ENCODE measurements at regions not wholly inside any gene's neighbourhood (a gene's known extent, or its start where the extent isn't known, plus 50 kb on each side); places are given as distances from the start of the nearest gene placed in this dataset.
"Not testable (repeated sequence)": the region's sequence is repeated elsewhere in the genome, so short reads cannot be mapped to it uniquely, and the experiment has no call there.

GRCh38 chr12:30531731-30532678 lies 163.7 kb downstream of the IPO8 start:
- H3K27ac ChIP-seq (ENCODE audit: low read length), result no peak overlapping the region
- no peaks in the 10 kb centered on the region for H3K9me3 ChIP-seq (ENCODE audit: insufficient read depth, low read depth, low read length)
- no peak overlapping the region for H3K9ac ChIP-seq (ENCODE audit: low read depth, low read length)
- no peak overlapping the region for H3K4me3 ChIP-seq (ENCODE audit: low read length)
- no peaks in the 10 kb centered on the region for H3K36me3 ChIP-seq (ENCODE audit: insufficient read depth, low read depth, low read length)
- no peaks in the 10 kb centered on the region for H3K27me3 ChIP-seq (ENCODE audit: insufficient read depth, low read length)
- peaks cover 3% of the 10 kb centered on the region; the same call in 1 of the 2 replicates for H3K4me1 ChIP-seq (ENCODE audit: insufficient read depth, low read length)

GRCh38 chr12:30529489-30530269 lies 166.0 kb downstream of the IPO8 start:
- no peaks in the 10 kb centered on the region for H3K9me3 ChIP-seq (ENCODE audit: insufficient read depth, low read depth, low read length)
- no peak overlapping the region for H3K9ac ChIP-seq (ENCODE audit: low read depth, low read length)
- H3K4me1 ChIP-seq (ENCODE audit: insufficient read depth, low read length), result no peaks in the 10 kb centered on the region
- H3K4me3 ChIP-seq (ENCODE audit: low read length), result no peak overlapping the region
- H3K27me3 ChIP-seq (ENCODE audit: insufficient read depth, low read length), result no peaks in the 10 kb centered on the region
- H3K27ac ChIP-seq (ENCODE audit: low read length), result no peak overlapping the region
- no peaks in the 10 kb centered on the region for H3K36me3 ChIP-seq (ENCODE audit: insufficient read depth, low read depth, low read length)

GRCh38 chr12:30525171-30525570 lies 170.5 kb downstream of the IPO8 start:
- no peaks in the 10 kb centered on the region for H3K36me3 ChIP-seq (ENCODE audit: insufficient read depth, low read depth, low read length)

DNA sequence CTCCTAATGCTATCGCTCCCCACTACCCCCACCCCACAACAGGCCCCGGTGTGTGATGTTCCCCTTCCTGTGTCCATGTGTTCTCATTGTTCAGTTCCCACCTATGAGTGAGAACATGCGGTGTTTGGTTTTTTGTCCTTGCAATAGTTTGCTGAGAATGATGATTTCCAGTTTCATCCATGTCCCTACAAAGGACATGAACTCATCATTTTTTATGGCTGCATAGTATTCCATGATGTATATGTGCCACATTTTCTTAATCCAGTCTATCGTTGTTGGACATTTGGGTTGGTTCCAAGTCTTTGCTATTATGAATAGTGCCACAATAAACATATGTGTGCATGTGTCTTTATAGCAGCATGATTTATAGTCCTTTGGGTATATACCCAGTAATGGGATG lies 175.4 kb downstream of the IPO8 start:
- not testable (repeated sequence) for H3K4me3 ChIP-seq (ENCODE audit: low read length); H3K9ac ChIP-seq (ENCODE audit: low read depth, low read length); H3K9me3 ChIP-seq (ENCODE audit: insufficient read depth, low read depth, low read length); H3K27me3 ChIP-seq (ENCODE audit: insufficient read depth, low read length); H3K27ac ChIP-seq (ENCODE audit: low read length); H3K4me1 ChIP-seq (ENCODE audit: insufficient read depth, low read length); H3K36me3 ChIP-seq (ENCODE audit: insufficient read depth, low read depth, low read length)

More at GRCh38 chr12:30525171-30525570, 170.5 kb downstream of the IPO8 start:
- Histone ChIP-seq H3K9me3 (ENCODE audit: insufficient read depth, low read depth, low read length) (no peaks in the 10 kb centered on the region), H3K27me3 (ENCODE audit: insufficient read depth, low read length) (no peaks in the 10 kb centered on the region), H3K4me1 (ENCODE audit: insufficient read depth, low read length) (no peaks in the 10 kb centered on the region), H3K27ac (ENCODE audit: low read length) (no peak overlapping the region), H3K9ac (ENCODE audit: low read depth, low read length) (no peak overlapping the region), H3K4me3 (ENCODE audit: low read length) (no peak overlapping the region)

- Histone ChIP-seq H3K9me3 (ENCODE audit: insufficient read depth, low read depth, low read length) (no peaks in the 10 kb centered on the region), H3K36me3 (ENCODE audit: insufficient read depth, low read depth, low read length) (no peaks in the 10 kb centered on the region), H3K9ac (ENCODE audit: low read depth, low read length) (no peak overlapping the region), H3K27ac (ENCODE audit: low read length) (no peak overlapping the region), H3K27me3 (ENCODE audit: insufficient read depth, low read length) (no peaks in the 10 kb centered on the region), H3K4me1 (ENCODE audit: insufficient read depth, low read length) (no peaks in the 10 kb centered on the region; the same call in 1 of the 2 replicates), H3K4me3 (ENCODE audit: low read length) (no peak overlapping the region)
Measured at GRCh38 chr12:30519535-30519934, 176.1 kb downstream of the IPO8 start.

DNA sequence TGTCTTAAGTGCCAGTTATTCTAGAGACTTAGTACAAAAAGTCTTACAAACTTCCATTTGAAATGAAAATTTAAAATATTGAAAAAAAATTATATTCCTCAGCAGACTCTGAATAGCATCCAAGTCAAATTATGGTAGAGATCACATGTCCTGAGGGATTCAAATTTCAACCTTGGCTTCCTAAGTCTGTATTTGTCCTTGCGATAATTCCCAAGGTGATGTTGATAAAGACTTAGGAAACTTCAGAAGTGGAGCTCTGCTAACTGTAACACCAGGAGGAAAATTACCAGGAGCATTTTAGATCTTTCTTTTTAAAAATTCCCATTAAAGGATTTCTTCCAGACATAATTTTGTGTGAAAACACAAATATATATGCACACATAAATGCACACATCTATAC lies 178.3 kb downstream of the IPO8 start:
- Histone ChIP-seq H3K27me3 (ENCODE audit: insufficient read depth, low read length) (no peaks in the 10 kb centered on the region), H3K27ac (ENCODE audit: low read length) (no peak overlapping the region), H3K4me3 (ENCODE audit: low read length) (no peak overlapping the region), H3K36me3 (ENCODE audit: insufficient read depth, low read depth, low read length) (no peaks in the 10 kb centered on the region), H3K9me3 (ENCODE audit: insufficient read depth, low read depth, low read length) (no peaks in the 10 kb centered on the region), H3K4me1 (ENCODE audit: insufficient read depth, low read length) (no peaks in the 10 kb centered on the region; the same call in 1 of the 2 replicates), H3K9ac (ENCODE audit: low read depth, low read length) (no peak overlapping the region)

DNA sequence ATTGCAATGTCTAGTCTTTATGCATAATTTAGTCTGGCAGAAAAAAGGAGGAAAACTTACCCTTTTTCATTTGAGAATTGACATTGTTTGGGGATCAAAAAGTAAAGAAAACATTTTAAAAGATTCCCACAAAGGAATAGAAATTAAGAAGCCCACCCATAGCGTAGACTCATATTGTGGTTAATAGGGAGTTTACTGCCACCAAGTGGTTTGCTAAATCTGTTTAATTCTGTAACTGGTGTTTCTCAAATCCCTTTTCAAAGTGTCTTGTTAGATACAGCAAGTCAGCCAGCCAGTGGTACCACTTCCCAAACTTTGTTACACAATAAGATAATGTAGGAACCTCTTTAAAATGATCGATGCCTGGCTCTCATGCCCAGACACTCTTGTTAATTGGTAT lies 180.3 kb downstream of the IPO8 start:
- H3K4me3 ChIP-seq (ENCODE audit: low read length), result no peak overlapping the region

DNA sequence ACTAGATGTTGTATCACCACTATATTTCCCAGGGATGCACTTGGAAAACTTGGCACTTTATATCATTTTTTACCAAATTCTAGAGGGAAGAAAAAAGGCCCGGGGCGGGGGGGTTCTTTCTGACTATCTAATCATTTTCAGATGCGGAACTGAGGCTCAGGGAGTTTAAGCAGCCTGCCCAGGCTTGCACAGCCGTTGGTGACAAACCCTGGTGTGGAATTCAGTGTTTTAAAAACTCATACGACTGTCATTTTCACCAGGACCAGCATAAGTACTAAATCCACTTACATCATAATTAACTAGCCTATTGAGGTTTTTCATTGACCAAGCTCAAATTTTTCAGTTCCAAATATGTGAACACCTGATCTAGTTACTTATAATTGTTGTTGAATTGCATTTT lies 181.0 kb downstream of the IPO8 start:
- no peak overlapping the region for H3K27ac ChIP-seq (ENCODE audit: low read length)
- no peak overlapping the region for H3K4me3 ChIP-seq (ENCODE audit: low read length)
- H3K9me3 ChIP-seq (ENCODE audit: insufficient read depth, low read depth, low read length), result no peaks in the 10 kb centered on the region

More for the DNA sequence above, 180.3 kb downstream of the IPO8 start:
- Histone ChIP-seq H3K27ac (ENCODE audit: low read length) (no peak overlapping the region), H3K4me1 (ENCODE audit: insufficient read depth, low read length) (no peaks in the 10 kb centered on the region; the same call in 1 of the 2 replicates), H3K27me3 (ENCODE audit: insufficient read depth, low read length) (no peaks in the 10 kb centered on the region), H3K9ac (ENCODE audit: low read depth, low read length) (no peak overlapping the region), H3K36me3 (ENCODE audit: insufficient read depth, low read depth, low read length) (no peaks in the 10 kb centered on the region), H3K9me3 (ENCODE audit: insufficient read depth, low read depth, low read length) (no peaks in the 10 kb centered on the region)

DNA sequence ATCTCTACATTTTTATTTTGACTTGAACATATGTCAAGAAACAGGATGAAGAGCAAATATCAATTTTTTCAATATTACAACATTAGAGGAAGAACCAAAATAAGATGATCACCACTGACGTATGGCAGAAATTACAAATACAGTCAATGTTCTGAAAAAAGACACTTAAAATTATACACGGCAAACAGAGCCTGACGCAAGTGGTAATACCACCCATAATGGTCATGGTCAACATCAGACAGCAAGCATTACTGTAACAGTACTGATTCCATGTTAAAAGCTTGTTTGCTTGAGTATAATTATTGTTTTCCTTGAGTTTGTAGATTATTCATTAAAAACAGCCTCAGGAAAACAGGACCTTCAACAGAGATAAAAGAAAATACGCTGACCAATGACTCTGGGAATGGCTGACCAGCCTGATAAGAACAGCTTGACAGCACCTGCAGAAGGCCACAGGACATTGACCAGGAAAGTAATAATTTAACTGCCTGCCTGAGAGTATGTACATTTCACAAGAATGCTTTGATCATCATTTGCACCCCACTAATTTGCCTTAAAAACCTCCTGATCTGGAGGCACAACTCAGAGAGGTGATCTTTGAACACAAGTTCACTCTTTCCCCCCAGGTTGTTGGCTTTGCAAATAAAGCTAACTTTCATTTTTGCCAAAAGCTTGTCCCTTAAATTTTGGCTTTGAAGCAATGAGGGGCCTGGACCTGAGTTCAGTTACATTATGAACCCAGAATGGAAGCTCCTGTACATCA lies 187.3 kb downstream of the IPO8 start:
- no peak overlapping the region for H3K27ac ChIP-seq (ENCODE audit: low read length)

More for the DNA sequence above, 181.0 kb downstream of the IPO8 start:
- H3K27me3 ChIP-seq (ENCODE audit: insufficient read depth, low read length), result no peaks in the 10 kb centered on the region
- H3K36me3 ChIP-seq (ENCODE audit: insufficient read depth, low read depth, low read length), result no peaks in the 10 kb centered on the region
- H3K4me1 ChIP-seq (ENCODE audit: insufficient read depth, low read length), result no peaks in the 10 kb centered on the region; the same call in 1 of the 2 replicates
- H3K9ac ChIP-seq (ENCODE audit: low read depth, low read length), result no peak overlapping the region

DNA sequence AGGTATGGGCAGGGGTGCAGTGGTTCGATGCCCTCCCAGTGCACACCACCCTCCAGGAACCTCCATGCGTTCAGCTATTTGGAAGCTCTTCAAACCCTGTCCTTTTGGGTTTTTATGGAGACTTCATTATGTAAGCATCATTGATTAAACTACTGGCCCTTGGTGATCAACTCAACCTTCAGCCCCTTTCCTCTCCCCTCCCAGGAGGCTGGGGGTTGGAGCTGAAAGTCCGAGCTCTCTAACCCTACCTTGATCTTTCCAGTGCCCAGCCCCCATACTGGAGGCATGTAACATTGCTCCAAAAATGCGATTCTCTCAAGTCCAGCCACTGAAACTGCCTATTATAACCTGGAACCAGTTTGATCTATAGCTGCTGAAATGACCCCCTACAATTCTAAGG lies 188.1 kb downstream of the IPO8 start:
- Histone ChIP-seq H3K4me3 (ENCODE audit: low read length) (no peak overlapping the region), H3K4me1 (ENCODE audit: insufficient read depth, low read length) (no peaks in the 10 kb centered on the region), H3K27ac (ENCODE audit: low read length) (no peak overlapping the region), H3K9ac (ENCODE audit: low read depth, low read length) (no peak overlapping the region), H3K36me3 (ENCODE audit: insufficient read depth, low read depth, low read length) (no peaks in the 10 kb centered on the region), H3K9me3 (ENCODE audit: insufficient read depth, low read depth, low read length) (no peaks in the 10 kb centered on the region), H3K27me3 (ENCODE audit: insufficient read depth, low read length) (no peaks in the 10 kb centered on the region)

More for the DNA sequence above, 187.3 kb downstream of the IPO8 start:
- Histone ChIP-seq H3K4me3 (ENCODE audit: low read length) (no peak overlapping the region), H3K36me3 (ENCODE audit: insufficient read depth, low read depth, low read length) (no peaks in the 10 kb centered on the region), H3K9me3 (ENCODE audit: insufficient read depth, low read depth, low read length) (no peaks in the 10 kb centered on the region), H3K4me1 (ENCODE audit: insufficient read depth, low read length) (no peaks in the 10 kb centered on the region), H3K9ac (ENCODE audit: low read depth, low read length) (no peak overlapping the region), H3K27me3 (ENCODE audit: insufficient read depth, low read length) (no peaks in the 10 kb centered on the region)

- Histone ChIP-seq H3K27ac (ENCODE audit: low read length) (no peak overlapping the region), H3K4me1 (ENCODE audit: insufficient read depth, low read length) (no peaks in the 10 kb centered on the region), H3K36me3 (ENCODE audit: insufficient read depth, low read depth, low read length) (no peaks in the 10 kb centered on the region), H3K9me3 (ENCODE audit: insufficient read depth, low read depth, low read length) (no peaks in the 10 kb centered on the region), H3K27me3 (ENCODE audit: insufficient read depth, low read length) (no peaks in the 10 kb centered on the region), H3K9ac (ENCODE audit: low read depth, low read length) (no peak overlapping the region), H3K4me3 (ENCODE audit: low read length) (no peak overlapping the region)
Measured at GRCh38 chr12:30506411-30506810, 189.3 kb downstream of the IPO8 start.
